ENCODE measurements at regions not wholly inside any gene's neighbourhood (a gene's known extent, or its start where the extent isn't known, plus 50 kb on each side); places are given as distances from the start of the nearest gene placed in this dataset.
"Not testable (repeated sequence)": the region's sequence is repeated elsewhere in the genome, so short reads cannot be mapped to it uniquely, and the experiment has no call there.

GRCh38 chr7:115276791-115277190, 354.9 kb downstream of the MDFIC start (continued):
- TF ChIP-seq NFXL1 (IDR thresholded peaks at IDR 0.05; ENCODE audit: borderline replicate concordance) = no peak

- H3K9me3 ChIP-seq (replicated peaks; ENCODE audit: control insufficient read depth, insufficient read depth, low read length); H3K36me3 ChIP-seq (ENCODE audit: control insufficient read depth in 2 of 2, insufficient read depth in 2 of 2, low read length in 1 of 2); DNase-seq (ENCODE audit: low read depth, low spot score); intact Hi-C loops (cut with micrococcal nuclease; ENCODE audit: unreplicated experiment); POLR2A ChIA-PET; H3K4me2 ChIP-seq (ENCODE audit: control insufficient read depth, insufficient read depth); in situ Hi-C loops (cut with MboI); ATAC-seq; H3K27ac ChIP-seq (ENCODE audit: control insufficient read depth, insufficient read depth); H3K79me2 ChIP-seq (ENCODE audit: control insufficient read depth, insufficient read depth, low read length); H3K27me3 ChIP-seq (replicated peaks in 1 of 2; ENCODE audit: control insufficient read depth in 2 of 2, insufficient read depth in 2 of 2, low read length in 1 of 2); RAD21 ChIA-PET (ENCODE audit: unreplicated experiment); H3K9ac ChIP-seq (ENCODE audit: control insufficient read depth, insufficient read depth, low read length); H3K4me1 ChIP-seq (ENCODE audit: control insufficient read depth, insufficient read depth, low read length); H3K4me3 ChIP-seq; CTCF ChIA-PET; BruUV-seq (replicated peaks); H2AFZ ChIP-seq (ENCODE audit: control insufficient read depth, low read depth, low read length); H4K20me1 ChIP-seq (ENCODE audit: control insufficient read depth, insufficient read depth): not testable (repeated sequence)
- 17% methylated on average over 8 of the region's 8 CpGs for WGBS (ENCODE audit: insufficient coverage, insufficient replicate concordance, low lambda C conversion rate, missing lambda C conversion rate)
- FAIRE-seq = peak; percentile 91
- SMC1A ChIA-PET (ENCODE audit: uncharacterized antibody, unreplicated experiment) = interaction anchor here (1.0 to 1.2 kb wide), 2 partner anchors 17 to 26 kb away, joined by 3 read pairs; no protein-coding TSS in a partner anchor
Observed at GRCh38 chr7:115273855-115274254, 352.0 kb downstream of the MDFIC start.

- ChIA-PET RAD21 (ENCODE audit: unreplicated experiment) (no interaction called here), SMC1A (ENCODE audit: uncharacterized antibody, unreplicated experiment) (interaction anchor here (0.6 to 1.2 kb wide), 3 partner anchors 16 to 560 kb away, joined by 3 read pairs; no protein-coding TSS in a partner anchor), POLR2A (no interaction called here), CTCF (no interaction called here)
- Histone ChIP-seq H3K4me1 (ENCODE audit: control insufficient read depth, insufficient read depth, low read length) (no peaks in the 10 kb centered on the region), H3K27ac (ENCODE audit: control insufficient read depth, insufficient read depth) (no peak overlapping the region), H2AFZ (ENCODE audit: control insufficient read depth, low read depth, low read length) (no peak overlapping the region), H3K4me2 (ENCODE audit: control insufficient read depth, insufficient read depth) (no peak overlapping the region), H4K20me1 (ENCODE audit: control insufficient read depth, insufficient read depth) (no peaks in the 10 kb centered on the region), H3K79me2 (ENCODE audit: control insufficient read depth, insufficient read depth, low read length) (no peaks in the 10 kb centered on the region), H3K27me3 (replicated peaks in 1 of 2; ENCODE audit: control insufficient read depth in 2 of 2, insufficient read depth in 2 of 2, low read length in 1 of 2) (no peaks in the 10 kb centered on the region), H3K36me3 (ENCODE audit: control insufficient read depth in 2 of 2, insufficient read depth in 2 of 2, low read length in 1 of 2) (no peaks in the 10 kb centered on the region), H3K9me3 (replicated peaks; ENCODE audit: control insufficient read depth, insufficient read depth, low read length) (no peaks in the 10 kb centered on the region), H3K4me3 (no peak overlapping the region), H3K9ac (ENCODE audit: control insufficient read depth, insufficient read depth, low read length) (no peak overlapping the region)
- DNase-seq (ENCODE audit: low read depth, low spot score) = no peak
- in situ Hi-C loops (cut with MboI) (no loop called here), intact Hi-C loops (cut with micrococcal nuclease; ENCODE audit: unreplicated experiment) (no loop called here)
- no peak for TF ChIP-seq CREM (IDR thresholded peaks at IDR 0.05; ENCODE audit: low read depth)
- no peak for TF ChIP-seq CBX5 (IDR thresholded peaks at IDR 0.05; ENCODE audit: low read depth)
- TF ChIP-seq MAX (IDR thresholded peaks at IDR 0.05; ENCODE audit: low read depth, low read length) = no peak
- TF ChIP-seq FOXM1 (IDR thresholded peaks at IDR 0.05; ENCODE audit: low read depth, low read length) = no peak
- no peak for FAIRE-seq
- no peak for ATAC-seq
- BruUV-seq (replicated peaks) = no TSS peak
- 60% methylated on average over 1 of the region's 1 CpG for WGBS (ENCODE audit: insufficient coverage, insufficient replicate concordance, low lambda C conversion rate, missing lambda C conversion rate)
Observed at GRCh38 chr7:115273139-115273772, 351.4 kb downstream of the MDFIC start.
